Spinal cord (tissue), 9 donors: ENCODE measurements at regions not wholly inside any gene's neighbourhood (a gene's known extent, or its start where the extent isn't known, plus 50 kb on each side); places are given as distances from the start of the nearest gene placed in this dataset.

ENCODE experiments used
- DNase-seq, 6 donors: peaks; one replicate each; pipeline versions ENCODE4 v3.0.0 to v3.0.0-alpha.2; 2013 to 2015; ENCODE audit warnings: low spot score in 6 of 6, low read depth in 4 of 6
- H3K27ac ChIP-seq: one replicate; pipeline ENCODE4 v1.5.1; 2013; ENCODE audit warnings: low read depth, low read length, control low read depth
- H3K27me3 ChIP-seq: one replicate; pipeline ENCODE4 v1.6.1; 2013; ENCODE audit warnings: low read length; ENCODE audit not compliant: control insufficient read depth, insufficient read depth
- H3K36me3 ChIP-seq: one replicate; pipeline ENCODE4 v1.6.1; 2013; ENCODE audit warnings: low read length; ENCODE audit not compliant: control insufficient read depth, insufficient read depth
- H3K4me1 ChIP-seq: one replicate; pipeline ENCODE4 v1.6.1; 2013; ENCODE audit warnings: low read length; ENCODE audit not compliant: control insufficient read depth, insufficient read depth
- H3K4me3 ChIP-seq: one replicate; pipeline ENCODE4 v1.5.1; 2013; ENCODE audit warnings: low read depth, low read length, control low read depth
- H3K9me3 ChIP-seq: one replicate; pipeline ENCODE4 v1.6.1; 2013; ENCODE audit warnings: low read length; ENCODE audit not compliant: control insufficient read depth, insufficient read depth
- WGBS: methylation state at CpG from one replicate; pipeline ENCODE4 v1.1.5; 2013; ENCODE audit warnings: missing lambda C conversion rate; ENCODE audit not compliant: insufficient coverage; 5-methylcytosine and 5-hydroxymethylcytosine counted together
- donor health status: healthy.

DNA sequence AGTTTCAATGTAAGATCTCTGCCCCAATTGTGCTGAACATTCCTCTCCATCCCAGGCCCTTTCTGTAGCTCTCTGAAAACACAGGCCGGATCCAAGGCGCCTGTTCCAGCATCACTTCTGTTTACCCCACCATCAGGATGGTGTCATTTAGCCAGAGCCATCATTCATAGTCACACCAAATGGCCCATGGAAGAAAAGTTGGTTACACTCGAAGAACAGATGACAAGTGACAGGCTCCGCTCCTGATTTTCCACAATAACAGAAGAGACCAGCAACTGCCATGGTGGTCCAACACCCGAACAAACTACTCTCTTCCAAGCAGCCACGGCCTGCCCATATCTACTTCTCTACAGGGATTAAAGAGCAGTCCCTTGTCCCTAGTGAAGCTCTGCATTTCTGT lies 59.9 kb upstream of the PROX1 start:
- WGBS, result 87% methylated on average over 5 of the region's 6 CpGs
- Histone ChIP-seq H3K4me1 (no peaks in the 10 kb centered on the region), H3K36me3 (no peaks in the 10 kb centered on the region), H3K27ac (no peak overlapping the region), H3K27me3 (no peaks in the 10 kb centered on the region), H3K9me3 (peaks cover 2% of the 10 kb centered on the region), H3K4me3 (no peak overlapping the region)
- peak in 1 of 6 donors; percentile 59 for DNase-seq

DNA sequence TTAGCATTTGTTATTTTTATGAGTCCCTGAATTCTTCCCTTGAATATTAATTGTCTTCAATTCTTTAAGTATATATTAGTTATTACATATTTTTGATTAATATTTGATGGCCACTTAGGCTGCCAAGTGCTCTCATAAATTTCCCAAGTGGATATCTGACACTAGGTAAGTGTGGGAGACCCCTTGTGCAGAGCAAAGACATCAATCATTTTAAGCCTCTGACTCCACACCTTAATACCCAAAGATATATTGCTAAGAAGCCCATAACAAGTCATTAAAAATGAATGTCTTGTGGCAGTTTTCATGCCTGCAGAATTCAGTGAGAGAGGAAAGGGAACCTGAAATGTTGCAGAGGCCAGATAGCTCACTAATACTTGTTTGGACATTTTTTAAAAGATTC lies 58.4 kb upstream of the PROX1 start:
- H3K4me3 ChIP-seq, result no peak overlapping the region
- H3K27ac ChIP-seq, result no peak overlapping the region
- no peaks in the 10 kb centered on the region for H3K9me3 ChIP-seq
- H3K4me1 ChIP-seq, result no peaks in the 10 kb centered on the region
- H3K36me3 ChIP-seq, result no peaks in the 10 kb centered on the region
- peak in 1 of 6 donors; percentile 44 for DNase-seq
- no peaks in the 10 kb centered on the region for H3K27me3 ChIP-seq

DNA sequence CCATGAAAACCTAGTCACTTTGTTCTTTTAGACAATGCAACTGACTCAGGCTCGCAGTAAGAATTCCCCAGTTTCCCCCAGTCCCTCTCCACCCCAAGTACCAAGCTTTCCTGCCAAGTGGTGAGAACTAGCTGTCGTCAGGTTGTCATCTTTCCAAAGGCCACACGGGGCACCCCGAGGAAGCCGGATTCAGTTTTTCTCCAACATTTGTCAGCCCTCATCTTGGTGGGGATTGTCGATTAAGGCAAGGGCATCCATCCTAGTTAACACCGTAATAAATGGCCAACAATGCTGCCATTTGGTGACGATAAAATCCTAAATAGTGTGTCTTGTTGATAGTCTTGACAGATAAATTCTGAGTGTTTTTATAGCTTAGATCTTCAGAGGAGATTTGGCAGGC lies 55.9 kb upstream of the PROX1 start:
- Histone ChIP-seq H3K4me3 (no peak overlapping the region), H3K36me3 (no peaks in the 10 kb centered on the region), H3K4me1 (no peaks in the 10 kb centered on the region), H3K27ac (no peak overlapping the region), H3K27me3 (no peaks in the 10 kb centered on the region), H3K9me3 (no peaks in the 10 kb centered on the region)
- WGBS, result 64% methylated on average over 4 of the region's 8 CpGs
- peak in 1 of 6 donors; percentile 28 for DNase-seq

DNA sequence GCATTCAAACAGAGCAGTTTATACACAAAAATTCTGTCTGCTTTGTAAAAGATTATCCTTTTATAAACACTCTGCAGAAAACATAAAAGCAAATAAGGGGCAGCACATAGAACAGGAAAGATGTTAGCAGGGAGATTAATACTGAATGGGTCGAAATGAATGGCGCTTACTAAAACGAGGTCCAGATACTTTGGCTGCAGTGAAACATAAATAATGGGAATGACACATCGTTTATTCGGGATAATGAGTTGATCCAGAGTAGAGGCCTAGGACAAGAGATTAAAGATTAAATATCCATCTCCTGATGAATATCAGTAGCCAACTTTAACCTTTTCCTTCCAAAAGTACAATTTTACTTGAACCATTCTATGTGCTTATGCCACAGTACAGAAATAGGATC lies 54.4 kb upstream of the PROX1 start:
- whole genome bisulfite sequencing, result 100% methylated on average over 1 of the region's 5 CpGs
- Histone ChIP-seq H3K4me1 (no peaks in the 10 kb centered on the region), H3K4me3 (no peak overlapping the region), H3K27ac (no peak overlapping the region), H3K9me3 (no peaks in the 10 kb centered on the region), H3K27me3 (no peaks in the 10 kb centered on the region), H3K36me3 (no peaks in the 10 kb centered on the region)
- DNase-seq, result peak in 1 of 6 donors; percentile 11

DNA sequence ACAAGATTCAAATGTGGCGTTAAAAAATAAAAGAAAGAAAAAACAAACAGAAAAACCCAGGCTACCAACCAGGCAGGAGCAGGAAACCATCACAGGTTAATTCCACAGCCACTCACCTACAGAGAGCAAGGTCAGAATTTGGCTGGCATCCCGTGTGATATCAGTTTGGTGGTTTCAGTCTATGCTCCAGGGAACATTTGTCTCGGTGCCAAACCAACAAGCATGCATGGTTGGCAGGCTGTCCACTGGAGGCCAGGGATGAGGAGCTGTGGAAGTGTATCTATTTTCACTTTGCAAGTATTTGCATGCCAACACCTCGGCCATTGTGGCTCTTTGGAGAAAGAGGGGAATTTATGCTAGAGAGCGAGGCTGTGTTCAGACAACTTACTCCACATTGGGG lies 53.1 kb upstream of the PROX1 start:
- H3K27ac ChIP-seq, result no peak overlapping the region
- no peaks in the 10 kb centered on the region for H3K4me1 ChIP-seq
- no peaks in the 10 kb centered on the region for H3K36me3 ChIP-seq
- 44% methylated on average over 2 of the region's 5 CpGs for WGBS
- H3K27me3 ChIP-seq, result no peaks in the 10 kb centered on the region
- DNase-seq, result peak in 1 of 6 donors; percentile 31
- no peak overlapping the region for H3K4me3 ChIP-seq
- H3K9me3 ChIP-seq, result no peaks in the 10 kb centered on the region

DNA sequence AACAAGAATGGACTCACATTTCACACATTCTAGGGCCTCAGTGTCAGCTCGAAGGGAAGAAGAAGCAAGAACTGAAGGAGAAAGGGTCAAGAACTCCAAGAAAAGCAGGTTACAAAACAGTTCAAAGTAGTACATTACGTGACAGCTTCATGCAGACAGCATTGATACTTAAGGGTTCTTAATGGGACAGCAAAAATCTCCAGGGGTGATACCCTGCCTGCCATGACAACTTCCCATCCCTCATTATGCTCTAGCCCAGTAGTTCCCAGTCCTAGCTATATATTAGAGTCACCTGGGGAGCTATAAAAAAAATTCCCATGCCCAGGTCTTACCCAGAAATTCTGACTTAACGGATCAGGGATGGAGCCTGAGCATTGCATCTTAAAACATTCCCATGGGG lies 51.2 kb upstream of the PROX1 start:
- no CpG with 5 or more reads among the region's 3 CpGs for WGBS
- no peaks in the 10 kb centered on the region for H3K9me3 ChIP-seq
- no peaks in the 10 kb centered on the region for H3K4me1 ChIP-seq

More for the DNA sequence above, 51.2 kb upstream of the PROX1 start:
- no peaks in the 10 kb centered on the region for H3K27me3 ChIP-seq
- no peak overlapping the region for H3K4me3 ChIP-seq
- H3K27ac ChIP-seq, result no peak overlapping the region
- H3K36me3 ChIP-seq, result no peaks in the 10 kb centered on the region
- no peak for DNase-seq
